HCT116 (cell line): ENCODE measurements at regions not wholly inside any gene's neighbourhood (a gene's known extent, or its start where the extent isn't known, plus 50 kb on each side); places are given as distances from the start of the nearest gene placed in this dataset.
"Not testable (repeated sequence)": the region's sequence is repeated elsewhere in the genome, so short reads cannot be mapped to it uniquely, and the experiment has no call there.

ENCODE experiments used
- ATAC-seq: fragments of 200-7000 bp; cut with Tn5 transposase; 2 replicates; pipeline ENCODE4 v1.9.1; 2020; ENCODE audit warnings: mild to moderate bottlenecking, moderate library complexity
- BruUV-seq: library from RNA; stranded (reverse); fragments of 400-500 nt; replicated peaks from 2 replicates; lab custom pipeline; 2021; lab: Mats Ljungman, UMichigan
- CTCF ChIA-PET: fragments of 300-600 bp; sonication (Branson Sonifier 250); formaldehyde crosslinking; loops from one replicate; lab custom pipeline; 2021; ENCODE audit warnings: antibody characterized with exemption; lab: Charles Lee
- POLR2A ChIA-PET: fragments of 300-600, 350-600 bp; sonication (Branson Sonifier 250); formaldehyde crosslinking; loops from one replicate; lab custom pipeline; 2021; ENCODE audit warnings: antibody characterized with exemption; lab: Charles Lee
- RAD21 ChIA-PET, 2 experiments: fragments of 300-600 bp; sonication (Branson Sonifier 250); formaldehyde crosslinking; loops; one replicate each; lab custom pipeline; 2023; ENCODE audit warnings: low total read pairs in 2 of 2; ENCODE audit not compliant: uncharacterized antibody in 2 of 2, unreplicated experiment in 2 of 2, low non-redundant PET in 1 of 2; lab: Charles Lee
- DNase-seq: peaks from one replicate; pipeline ENCODE4 v3.0.0-alpha.2; 2010; ENCODE audit warnings: low read depth, low spot score
- H2AFZ ChIP-seq: fragments of 200-600 bp; shearing (Covaris generic), sonication (generic); 2 replicates; pipeline ENCODE4 v1.6.1; 2017; ENCODE audit warnings: low read depth, mixed run types, mixed read lengths, antibody characterized with exemption, low read length; ENCODE audit not compliant: poor library complexity, severe bottlenecking
- H3K27ac ChIP-seq: 2 replicates; pipeline ENCODE4 v1.5.1; 2012; ENCODE audit warnings: low read depth, low read length
- H3K27me3 ChIP-seq: fragments of 200-600 bp; sonication (generic); 2 replicates; pipeline ENCODE4 v1.6.1; 2016; ENCODE audit warnings: mixed run types, low read length, mixed read lengths; ENCODE audit not compliant: insufficient read depth
- H3K36me3 ChIP-seq, 2 experiments: fragments of 200-500 bp in 1 of 2; fragments of 200-600 bp in 1 of 2; sonication (Bioruptor generic) in 1 of 2; sonication (generic) in 1 of 2; 2 replicates each; pipeline versions ENCODE4 v1.5.1 to v1.6.1; 2014 to 2016; ENCODE audit warnings: low read length in 2 of 2, inconsistent platforms in 1 of 2, mixed read lengths in 1 of 2, mixed run types in 1 of 2; ENCODE audit not compliant: insufficient read depth in 2 of 2, control insufficient read depth in 1 of 2
- H3K4me1 ChIP-seq, 2 experiments: fragments of 200-600 bp in 1 of 2; sonication (generic) in 1 of 2; 2 replicates each; pipeline versions ENCODE4 v1.5.1 to v1.6.1; 2012 to 2017; ENCODE audit warnings: low read length in 2 of 2, inconsistent platforms in 1 of 2, mild to moderate bottlenecking in 1 of 2, mixed read lengths in 1 of 2, mixed run types in 1 of 2, moderate library complexity in 1 of 2; ENCODE audit not compliant: insufficient read depth in 2 of 2, control insufficient read depth in 1 of 2
- H3K4me2 ChIP-seq: fragments of 200-600 bp; sonication (generic); 2 replicates; pipeline ENCODE4 v1.6.1; 2017; ENCODE audit warnings: mixed run types, low read length, mixed read lengths
- H3K4me3 ChIP-seq, 2 experiments: fragments of 200-600 bp in 1 of 2; sonication (generic) in 1 of 2; replicated peaks in 1 of 2; 2 replicates each; pipeline ENCODE4 v1.5.1; 2011 to 2016; ENCODE audit warnings: low read length in 2 of 2, control low read depth in 1 of 2, low read depth in 1 of 2, mild to moderate bottlenecking in 1 of 2, mixed read lengths in 1 of 2, mixed run types in 1 of 2
- H3K79me2 ChIP-seq: fragments of 200-600 bp; sonication (generic); 2 replicates; pipeline ENCODE4 v1.6.1; 2017; ENCODE audit warnings: mild to moderate bottlenecking, mixed run types, low read length, moderate library complexity, mixed read lengths; ENCODE audit not compliant: insufficient read depth
- H3K9ac ChIP-seq: fragments of 200-600 bp; sonication (generic); 2 replicates; pipeline ENCODE4 v1.6.1; 2016; ENCODE audit warnings: low read length, mixed read lengths
- H3K9me2 ChIP-seq: fragments of 200-600 bp; sonication (generic), shearing (Covaris generic); 2 replicates; pipeline ENCODE4 v1.6.1; 2017; ENCODE audit warnings: mixed run types, mild to moderate bottlenecking, moderate library complexity; ENCODE audit not compliant: insufficient read depth
- H3K9me3 ChIP-seq, 2 experiments: fragments of 200-500 bp in 1 of 2; fragments of 200-600 bp in 1 of 2; sonication (Bioruptor generic) in 1 of 2; sonication (generic) in 1 of 2; 2 replicates each; pipeline ENCODE4 v1.6.1; 2014 to 2017; ENCODE audit warnings: low read length in 2 of 2, mixed read lengths in 2 of 2, inconsistent platforms in 1 of 2, low read depth in 1 of 2, mild to moderate bottlenecking in 1 of 2, mixed run types in 1 of 2, moderate library complexity in 1 of 2; ENCODE audit not compliant: control insufficient read depth in 1 of 2, insufficient read depth in 1 of 2
- H4K20me1 ChIP-seq: fragments of 200-600 bp; sonication (generic), shearing (Covaris generic); 2 replicates; pipeline ENCODE4 v1.6.1; 2017; ENCODE audit warnings: mixed run types, mild to moderate bottlenecking, moderate library complexity; ENCODE audit not compliant: insufficient read depth
- CBX3 ChIP-seq: IDR thresholded peaks from 2 replicates; pipeline ENCODE4 v1.6.1; 2012; ENCODE audit warnings: low read depth
- CEBPB ChIP-seq: IDR thresholded peaks from 2 replicates; pipeline ENCODE4 v1.6.1; 2012; ENCODE audit warnings: low read depth
- EGR1 ChIP-seq: IDR thresholded peaks from 2 replicates; pipeline ENCODE4 v1.6.1; 2012; ENCODE audit warnings: low read depth
- EZH2 ChIP-seq: fragments of 200-600 bp; sonication (generic); IDR thresholded peaks from 2 replicates; pipeline ENCODE4 v1.6.1; 2017; ENCODE audit warnings: antibody characterized with exemption, mixed run types
- JUND ChIP-seq: IDR thresholded peaks from 2 replicates; pipeline ENCODE4 v1.6.1; 2012
- SP1 ChIP-seq: IDR thresholded peaks from 2 replicates; pipeline ENCODE4 v1.6.1; 2012; ENCODE audit warnings: low read depth
- TCF7L2 ChIP-seq: IDR thresholded peaks from 2 replicates; pipeline ENCODE4 v1.7.0; 2011; ENCODE audit warnings: borderline replicate concordance, inconsistent platforms; ENCODE audit not compliant: insufficient read depth, insufficient read length; ENCODE audit errors: extremely low read depth
- ZNF274 ChIP-seq: fragments of 200-500 bp; sonication (Bioruptor generic); IDR thresholded peaks from 2 replicates; pipeline ENCODE4 v1.6.1; 2014; ENCODE audit warnings: mild to moderate bottlenecking, low read depth, low read length, inconsistent platforms
- intact Hi-C: fragments of 100-400 bp; cut with micrococcal nuclease; formaldehyde crosslinking; loops from 2 replicates; pipeline ENCODE4 v1.10.0; 2022
- TF ChIP-seq, protein P1 (sequence below): IDR thresholded peaks from 2 replicates; pipeline ENCODE4 v1.6.1; 2011; ENCODE audit warnings: mild to moderate bottlenecking, low read length, moderate library complexity; ENCODE audit not compliant: insufficient replicate concordance; ENCODE audit errors: extremely low read depth
- TF ChIP-seq, protein P2 (sequence below): IDR thresholded peaks from 2 replicates; pipeline ENCODE4 v1.6.1; 2012; ENCODE audit warnings: low read depth

DNA sequence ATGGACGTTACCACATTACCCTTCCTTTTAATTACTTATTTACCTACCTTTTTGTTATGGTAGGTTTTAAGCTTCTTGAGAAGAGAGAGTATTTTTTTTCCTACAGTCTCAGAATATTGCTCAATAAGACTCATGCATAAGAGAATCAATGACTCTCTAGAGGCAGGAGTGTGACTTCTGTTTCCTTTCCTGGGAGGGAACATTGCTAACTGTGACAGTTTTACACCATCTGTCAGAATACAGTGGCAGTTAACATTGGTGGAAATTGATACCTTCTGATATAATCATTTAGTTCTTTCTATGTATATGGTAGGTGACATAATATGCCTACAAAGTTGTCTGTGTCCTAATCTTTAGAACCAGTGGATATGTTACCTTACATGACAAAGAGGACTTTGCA lies 348.7 kb upstream of the POT1 start:
- CTCF ChIA-PET, result no interaction called here
- POLR2A ChIA-PET, result no interaction called here
- TF ChIP-seq EGR1 (no peak), CBX3 (no peak), CEBPB (no peak), EZH2 (no peak), TCF7L2 (no peak), JUND (no peak), SP1 (no peak), ZNF274 (no peak)
- TF ChIP-seq, protein P1, sequence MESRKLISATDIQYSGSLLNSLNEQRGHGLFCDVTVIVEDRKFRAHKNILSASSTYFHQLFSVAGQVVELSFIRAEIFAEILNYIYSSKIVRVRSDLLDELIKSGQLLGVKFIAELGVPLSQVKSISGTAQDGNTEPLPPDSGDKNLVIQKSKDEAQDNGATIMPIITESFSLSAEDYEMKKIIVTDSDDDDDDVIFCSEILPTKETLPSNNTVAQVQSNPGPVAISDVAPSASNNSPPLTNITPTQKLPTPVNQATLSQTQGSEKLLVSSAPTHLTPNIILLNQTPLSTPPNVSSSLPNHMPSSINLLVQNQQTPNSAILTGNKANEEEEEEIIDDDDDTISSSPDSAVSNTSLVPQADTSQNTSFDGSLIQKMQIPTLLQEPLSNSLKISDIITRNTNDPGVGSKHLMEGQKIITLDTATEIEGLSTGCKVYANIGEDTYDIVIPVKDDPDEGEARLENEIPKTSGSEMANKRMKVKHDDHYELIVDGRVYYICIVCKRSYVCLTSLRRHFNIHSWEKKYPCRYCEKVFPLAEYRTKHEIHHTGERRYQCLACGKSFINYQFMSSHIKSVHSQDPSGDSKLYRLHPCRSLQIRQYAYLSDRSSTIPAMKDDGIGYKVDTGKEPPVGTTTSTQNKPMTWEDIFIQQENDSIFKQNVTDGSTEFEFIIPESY, result no peak
- TF ChIP-seq, protein P2, sequence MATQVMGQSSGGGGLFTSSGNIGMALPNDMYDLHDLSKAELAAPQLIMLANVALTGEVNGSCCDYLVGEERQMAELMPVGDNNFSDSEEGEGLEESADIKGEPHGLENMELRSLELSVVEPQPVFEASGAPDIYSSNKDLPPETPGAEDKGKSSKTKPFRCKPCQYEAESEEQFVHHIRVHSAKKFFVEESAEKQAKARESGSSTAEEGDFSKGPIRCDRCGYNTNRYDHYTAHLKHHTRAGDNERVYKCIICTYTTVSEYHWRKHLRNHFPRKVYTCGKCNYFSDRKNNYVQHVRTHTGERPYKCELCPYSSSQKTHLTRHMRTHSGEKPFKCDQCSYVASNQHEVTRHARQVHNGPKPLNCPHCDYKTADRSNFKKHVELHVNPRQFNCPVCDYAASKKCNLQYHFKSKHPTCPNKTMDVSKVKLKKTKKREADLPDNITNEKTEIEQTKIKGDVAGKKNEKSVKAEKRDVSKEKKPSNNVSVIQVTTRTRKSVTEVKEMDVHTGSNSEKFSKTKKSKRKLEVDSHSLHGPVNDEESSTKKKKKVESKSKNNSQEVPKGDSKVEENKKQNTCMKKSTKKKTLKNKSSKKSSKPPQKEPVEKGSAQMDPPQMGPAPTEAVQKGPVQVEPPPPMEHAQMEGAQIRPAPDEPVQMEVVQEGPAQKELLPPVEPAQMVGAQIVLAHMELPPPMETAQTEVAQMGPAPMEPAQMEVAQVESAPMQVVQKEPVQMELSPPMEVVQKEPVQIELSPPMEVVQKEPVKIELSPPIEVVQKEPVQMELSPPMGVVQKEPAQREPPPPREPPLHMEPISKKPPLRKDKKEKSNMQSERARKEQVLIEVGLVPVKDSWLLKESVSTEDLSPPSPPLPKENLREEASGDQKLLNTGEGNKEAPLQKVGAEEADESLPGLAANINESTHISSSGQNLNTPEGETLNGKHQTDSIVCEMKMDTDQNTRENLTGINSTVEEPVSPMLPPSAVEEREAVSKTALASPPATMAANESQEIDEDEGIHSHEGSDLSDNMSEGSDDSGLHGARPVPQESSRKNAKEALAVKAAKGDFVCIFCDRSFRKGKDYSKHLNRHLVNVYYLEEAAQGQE, result no peak
- Histone ChIP-seq H3K9me3 (no peaks in the 10 kb centered on the region), H2AFZ (no peak overlapping the region), H3K4me3 (no peak overlapping the region), H3K9me2 (no peaks in the 10 kb centered on the region), H3K79me2 (no peaks in the 10 kb centered on the region), H3K4me2 (no peak overlapping the region), H3K4me1 (no peaks in the 10 kb centered on the region), H4K20me1 (no peaks in the 10 kb centered on the region), H3K27me3 (no peaks in the 10 kb centered on the region), H3K27ac (no peak overlapping the region), H3K9ac (no peak overlapping the region), H3K36me3 (no peaks in the 10 kb centered on the region)
- no peak for ATAC-seq
- intact Hi-C loops, result no loop called here
- no peak for DNase-seq
- RAD21 ChIA-PET, result no interaction called here
- BruUV-seq, result no TSS peak

DNA sequence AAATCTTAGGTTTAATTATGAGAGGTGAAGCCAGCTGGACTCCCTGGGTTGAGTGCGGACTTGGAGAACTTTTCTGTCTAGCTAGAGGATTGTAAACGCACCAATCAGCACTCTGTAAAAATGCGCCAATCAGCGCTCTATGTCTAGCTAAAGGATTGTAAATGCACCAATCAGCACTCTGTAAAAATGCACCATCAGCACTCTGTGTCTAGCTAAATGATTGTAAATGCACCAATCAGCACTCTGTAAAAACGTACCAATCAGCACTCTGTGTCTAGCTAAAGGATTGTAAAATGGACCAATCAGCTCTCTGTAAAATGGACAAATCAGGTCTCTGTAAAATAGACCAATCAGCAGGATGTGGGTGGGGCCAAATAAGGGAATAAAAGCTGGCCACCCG lies 345.1 kb upstream of the POT1 start:
- intact Hi-C loops, POLR2A ChIA-PET, H4K20me1 ChIP-seq, H3K4me2 ChIP-seq, H2AFZ ChIP-seq, H3K79me2 ChIP-seq, ATAC-seq, H3K9me3 ChIP-seq, RAD21 ChIA-PET, H3K9me2 ChIP-seq, H3K4me3 ChIP-seq, BruUV-seq, H3K36me3 ChIP-seq, H3K4me1 ChIP-seq, DNase-seq, H3K27me3 ChIP-seq, H3K9ac ChIP-seq, CTCF ChIA-PET, H3K27ac ChIP-seq: not testable (repeated sequence)
